GM12874 (cell line): ENCODE measurements at regions not wholly inside any gene's neighbourhood (a gene's known extent, or its start where the extent isn't known, plus 50 kb on each side); places are given as distances from the start of the nearest gene placed in this dataset.

ENCODE experiments used
- TF ChIP-seq, protein P1 (sequence below): IDR thresholded peaks from 2 replicates; pipeline ENCODE4 v1.5.1; 2011; ENCODE audit warnings: low read depth, mild to moderate bottlenecking, control low read depth, low read length, moderate library complexity; ENCODE audit not compliant: insufficient read depth

DNA sequence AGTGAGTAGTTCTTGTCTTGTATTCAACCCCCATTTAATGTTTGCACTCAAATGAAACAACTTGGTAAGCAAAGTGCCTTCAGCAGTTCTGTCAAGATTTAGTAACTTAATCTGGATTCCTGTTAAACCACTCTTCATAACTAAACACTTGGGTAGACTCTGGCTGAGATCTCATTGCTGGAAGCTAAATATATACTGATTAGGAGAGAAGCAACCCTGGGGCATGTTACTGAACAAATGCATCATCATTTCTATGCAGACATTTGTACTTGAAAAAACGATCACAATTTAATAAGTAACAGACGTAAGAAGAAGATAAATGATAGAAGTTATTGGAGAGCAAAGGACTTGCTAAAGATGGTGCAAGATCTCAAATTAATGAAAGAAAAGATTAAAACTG lies 308.4 kb upstream of the POM121L12 start:
- TF ChIP-seq, protein P1, sequence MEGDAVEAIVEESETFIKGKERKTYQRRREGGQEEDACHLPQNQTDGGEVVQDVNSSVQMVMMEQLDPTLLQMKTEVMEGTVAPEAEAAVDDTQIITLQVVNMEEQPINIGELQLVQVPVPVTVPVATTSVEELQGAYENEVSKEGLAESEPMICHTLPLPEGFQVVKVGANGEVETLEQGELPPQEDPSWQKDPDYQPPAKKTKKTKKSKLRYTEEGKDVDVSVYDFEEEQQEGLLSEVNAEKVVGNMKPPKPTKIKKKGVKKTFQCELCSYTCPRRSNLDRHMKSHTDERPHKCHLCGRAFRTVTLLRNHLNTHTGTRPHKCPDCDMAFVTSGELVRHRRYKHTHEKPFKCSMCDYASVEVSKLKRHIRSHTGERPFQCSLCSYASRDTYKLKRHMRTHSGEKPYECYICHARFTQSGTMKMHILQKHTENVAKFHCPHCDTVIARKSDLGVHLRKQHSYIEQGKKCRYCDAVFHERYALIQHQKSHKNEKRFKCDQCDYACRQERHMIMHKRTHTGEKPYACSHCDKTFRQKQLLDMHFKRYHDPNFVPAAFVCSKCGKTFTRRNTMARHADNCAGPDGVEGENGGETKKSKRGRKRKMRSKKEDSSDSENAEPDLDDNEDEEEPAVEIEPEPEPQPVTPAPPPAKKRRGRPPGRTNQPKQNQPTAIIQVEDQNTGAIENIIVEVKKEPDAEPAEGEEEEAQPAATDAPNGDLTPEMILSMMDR = no peak

DNA sequence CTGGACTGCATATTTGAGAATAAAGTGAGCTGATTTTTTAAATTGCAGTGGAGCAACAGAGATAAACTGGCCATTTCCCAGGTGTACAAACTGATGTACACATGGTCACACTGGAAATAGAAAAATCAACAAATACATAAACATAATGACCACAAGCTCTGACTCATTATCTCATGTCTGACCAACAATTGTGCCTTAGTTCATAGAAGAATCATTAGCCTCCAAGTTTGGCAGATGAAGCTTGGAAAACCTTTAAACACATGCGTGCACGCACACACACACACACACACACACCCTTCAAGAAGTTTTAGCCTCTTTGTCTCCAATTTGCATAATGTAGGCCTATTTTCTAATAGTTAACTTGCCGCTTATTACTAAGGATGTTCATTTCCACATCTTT lies 308.9 kb upstream of the POM121L12 start:
- TF ChIP-seq, protein P1 = no peak

DNA sequence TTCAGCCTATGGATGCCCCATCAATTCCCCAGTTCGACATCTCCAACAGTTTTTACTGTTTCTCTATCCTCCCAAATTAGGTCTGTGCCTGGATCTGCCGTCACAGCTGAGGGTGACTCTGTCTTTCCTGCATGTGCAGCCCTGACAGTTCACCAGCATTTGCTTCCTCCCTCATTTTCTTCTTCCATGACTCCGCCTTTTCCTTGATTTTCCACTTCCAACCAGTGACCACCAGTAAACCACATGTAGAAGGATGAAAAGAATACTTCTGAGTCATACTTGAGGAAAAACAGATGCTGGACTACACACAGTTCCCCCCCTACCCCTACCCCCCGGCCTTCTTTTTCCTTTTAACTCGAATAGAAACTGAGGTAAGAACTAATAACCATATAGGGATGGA lies 311.8 kb upstream of the POM121L12 start:
- TF ChIP-seq, protein P1 = no peak

DNA sequence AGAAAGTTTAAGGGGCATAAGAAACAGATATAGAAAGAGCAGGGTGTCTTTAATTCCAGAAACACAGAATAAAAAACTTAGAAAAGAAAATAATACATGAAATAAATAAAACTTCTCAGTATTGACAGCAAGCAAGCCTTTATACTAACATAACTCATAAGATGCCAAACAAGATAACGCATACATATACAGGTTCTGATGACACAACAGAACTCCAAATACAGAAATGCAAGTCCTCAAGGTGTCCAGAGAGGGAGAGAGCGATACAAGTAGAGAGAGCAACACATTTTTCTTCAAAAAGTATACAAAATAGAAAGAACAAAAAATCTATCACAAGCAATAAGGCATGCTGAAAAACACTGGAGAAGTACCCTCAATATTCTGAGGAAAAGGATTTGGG lies 314.6 kb upstream of the POM121L12 start:
- TF ChIP-seq, protein P1 = no peak

DNA sequence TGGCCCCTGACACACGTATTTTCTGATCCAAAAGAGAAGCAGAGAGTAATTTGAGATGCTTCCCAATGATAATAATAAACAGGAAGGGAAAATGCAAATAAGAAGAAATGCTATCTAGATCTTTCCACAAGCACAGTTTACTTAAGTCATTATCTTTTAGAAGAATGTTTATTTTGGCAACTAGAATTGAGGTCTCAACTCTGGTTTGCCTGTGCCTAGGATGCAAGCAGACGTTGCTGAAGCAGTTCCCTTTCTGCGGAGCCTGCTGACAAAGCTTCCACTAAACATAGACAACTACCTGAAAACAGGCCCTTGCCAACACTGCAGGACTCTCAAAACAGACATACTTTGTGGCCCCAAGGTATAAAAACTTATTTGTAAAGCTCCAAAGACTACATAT lies 315.8 kb upstream of the POM121L12 start:
- TF ChIP-seq, protein P1 = no peak

DNA sequence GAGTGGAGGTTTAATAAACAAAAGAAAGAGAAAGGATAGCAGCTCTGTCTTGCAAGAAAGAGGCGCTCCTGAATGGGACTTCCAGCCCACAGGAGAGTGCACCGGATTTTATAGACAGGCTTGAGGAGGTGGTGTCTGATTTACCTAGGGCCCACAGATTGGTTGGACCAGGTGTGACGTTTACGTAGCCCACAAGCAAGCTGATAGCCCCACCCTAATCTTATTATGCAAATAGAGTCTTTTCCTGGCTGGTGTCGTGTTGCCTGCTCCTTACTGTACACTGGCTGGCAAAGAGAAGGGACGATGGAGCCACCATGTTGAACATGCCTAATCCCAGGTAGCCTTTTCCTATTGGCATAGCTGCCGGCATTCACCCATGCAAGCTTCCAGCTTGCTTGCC lies 319.7 kb upstream of the POM121L12 start:
- TF ChIP-seq, protein P1 = no peak

DNA sequence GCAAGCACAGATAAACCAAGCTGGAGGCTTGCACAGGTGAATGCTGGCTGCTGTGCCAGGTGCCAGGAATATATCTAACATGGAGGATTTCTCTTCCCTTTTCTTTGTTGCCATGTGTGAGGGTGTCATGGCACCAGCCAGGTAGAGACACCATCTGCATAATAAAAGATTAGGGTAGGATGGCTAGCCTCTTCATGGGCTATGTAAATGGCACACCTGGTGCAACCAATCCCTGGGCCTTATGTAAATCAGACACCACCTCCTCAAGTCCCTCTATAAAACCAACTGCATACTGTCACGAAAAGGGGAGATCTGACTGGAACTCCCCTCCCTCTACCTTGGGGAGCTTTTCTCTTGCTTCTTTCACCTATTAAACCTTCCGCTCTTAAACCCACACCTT lies 322.5 kb upstream of the POM121L12 start:
- TF ChIP-seq, protein P1 = no peak

DNA sequence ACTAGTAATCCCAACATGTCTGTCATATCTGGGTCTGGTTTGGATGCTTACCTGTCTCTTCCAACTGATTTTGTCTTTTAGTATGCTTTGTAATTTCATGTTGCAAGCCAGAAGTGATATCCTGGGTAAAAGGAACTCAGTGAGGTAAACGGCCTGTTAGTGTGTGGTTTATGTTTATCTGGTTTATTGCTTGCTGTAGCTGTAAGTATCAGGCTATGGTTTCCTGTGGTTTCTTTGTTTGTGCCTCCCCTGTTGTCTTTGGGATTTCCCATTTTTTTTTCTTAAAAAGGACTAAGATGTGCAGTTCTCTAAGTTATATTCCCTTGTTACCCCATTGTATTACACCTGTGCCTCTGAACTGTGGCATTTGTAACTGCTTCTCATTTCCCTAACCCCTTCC lies 323.5 kb upstream of the POM121L12 start:
- TF ChIP-seq, protein P1 = no peak
